SK-N-SH (cell line): ENCODE measurements at regions not wholly inside any gene's neighbourhood (a gene's known extent, or its start where the extent isn't known, plus 50 kb on each side); places are given as distances from the start of the nearest gene placed in this dataset.

ENCODE experiments used
- CTCF ChIA-PET: fragments of 300-600, 350-600 bp; formaldehyde crosslinking; extraction: SDS; loops from one replicate; lab custom pipeline; 2021; lab: Yijun Ruan, JAX
- POLR2A ChIA-PET: fragments of 350-600 bp; sonication (Branson Sonifier 250); formaldehyde crosslinking; extraction: SDS; loops from one replicate; lab custom pipeline; 2020; ENCODE audit warnings: antibody characterized with exemption, inconsistent platforms; lab: Yijun Ruan, JAX
- DNase-seq: peaks from one replicate; pipeline ENCODE4 v3.0.0; 2012
- H2AFZ ChIP-seq: fragments of 200-600 bp; sonication (generic); 2 replicates; pipeline ENCODE4 v1.8.1; 2016; ENCODE audit warnings: antibody characterized with exemption, mild to moderate bottlenecking, low read depth
- H3F3A ChIP-seq: fragments of 200-600 bp; sonication (generic); replicated peaks from 2 replicates; pipeline ENCODE3; 2016; ENCODE audit warnings: antibody characterized with exemption, mild to moderate bottlenecking; ENCODE audit not compliant: insufficient read depth
- H3K27ac ChIP-seq, 2 experiments: fragments of 200-500 bp in 1 of 2; fragments of 200-600 bp in 1 of 2; sonication (Bioruptor generic) in 1 of 2; sonication (generic), shearing (Covaris generic) in 1 of 2; 2 replicates each; pipeline versions ENCODE4 v1.5.1 to v1.6.1; 2014 to 2016; ENCODE audit warnings: low read depth in 2 of 2, inconsistent platforms in 1 of 2, low read length in 1 of 2, mild to moderate bottlenecking in 1 of 2, mixed read lengths in 1 of 2
- H3K27me3 ChIP-seq: fragments of 200-600 bp; sonication (generic), shearing (Covaris generic); 2 replicates; pipeline ENCODE4 v1.6.1; 2016; ENCODE audit warnings: mixed run types; ENCODE audit not compliant: insufficient read depth
- H3K36me3 ChIP-seq, 2 experiments: fragments of 200-500 bp in 1 of 2; fragments of 200-600 bp in 1 of 2; sonication (Bioruptor generic) in 1 of 2; sonication (generic) in 1 of 2; replicated peaks in 1 of 2; 2 replicates each; pipeline versions ENCODE3 to v1.5.1; 2014 to 2016; ENCODE audit warnings: low read length in 1 of 2, mild to moderate bottlenecking in 1 of 2; ENCODE audit not compliant: insufficient read depth in 2 of 2, control insufficient read depth in 1 of 2
- H3K4me1 ChIP-seq, 2 experiments: fragments of 200-500 bp in 1 of 2; fragments of 200-600 bp in 1 of 2; sonication (Bioruptor generic) in 1 of 2; sonication (generic), shearing (Covaris generic) in 1 of 2; 2 replicates each; pipeline versions ENCODE4 v1.5.1 to v1.6.1; 2014 to 2016; ENCODE audit warnings: low read depth in 1 of 2, low read length in 1 of 2, mixed run types in 1 of 2; ENCODE audit not compliant: insufficient read depth in 2 of 2, control insufficient read depth in 1 of 2
- H3K4me2 ChIP-seq: fragments of 200-600 bp; sonication (generic), shearing (Covaris generic); 2 replicates; pipeline ENCODE4 v1.6.1; 2017; ENCODE audit warnings: mixed run types
- H3K4me3 ChIP-seq, 2 experiments: fragments of 200-500 bp in 1 of 2; fragments of 200-600 bp in 1 of 2; sonication (Bioruptor generic) in 1 of 2; sonication (generic), shearing (Covaris generic) in 1 of 2; 2 replicates each; pipeline versions ENCODE4 v1.5.1 to v1.8.1; 2014 to 2016; ENCODE audit warnings: low read depth in 2 of 2, inconsistent platforms in 1 of 2, low read length in 1 of 2, mild to moderate bottlenecking in 1 of 2, mixed read lengths in 1 of 2, moderate library complexity in 1 of 2
- H3K79me2 ChIP-seq: fragments of 200-600 bp; sonication (generic); 2 replicates; pipeline ENCODE4 v1.8.1; 2017; ENCODE audit warnings: mild to moderate bottlenecking; ENCODE audit not compliant: insufficient read depth
- H3K9ac ChIP-seq: fragments of 200-600 bp; sonication (generic); 2 replicates; pipeline ENCODE4 v1.6.1; 2017; ENCODE audit warnings: mixed run types
- H3K9me2 ChIP-seq: fragments of 200-600 bp; sonication (generic); 2 replicates; pipeline ENCODE4 v1.6.1; 2017; ENCODE audit warnings: mixed run types
- H3K9me3 ChIP-seq: fragments of 200-600 bp; sonication (generic); 2 replicates; pipeline ENCODE4 v1.6.1; 2017; ENCODE audit warnings: mixed run types, mild to moderate bottlenecking, moderate library complexity
- H4K20me1 ChIP-seq: fragments of 200-600 bp; sonication (generic); 2 replicates; pipeline ENCODE4 v1.6.1; 2017; ENCODE audit warnings: mild to moderate bottlenecking, mixed run types; ENCODE audit not compliant: insufficient read depth
- ELF1 ChIP-seq: IDR thresholded peaks from 2 replicates; pipeline ENCODE4 v1.4.0; 2012
- EZH2phosphoT487 ChIP-seq: fragments of 200-600 bp; sonication (generic); IDR thresholded peaks from 2 replicates; pipeline ENCODE4 v1.6.1; 2017; ENCODE audit warnings: low read depth, mixed run types, mild to moderate bottlenecking, antibody characterized with exemption, moderate library complexity, borderline replicate concordance
- FOXM1 ChIP-seq: IDR thresholded peaks from 2 replicates; pipeline ENCODE4 v1.4.0; 2012; ENCODE audit warnings: low read depth, mild to moderate bottlenecking
- IRF3 ChIP-seq: fragments of 150-350 bp; IDR thresholded peaks from 2 replicates; pipeline ENCODE4 v1.6.1; 2016; ENCODE audit warnings: mild to moderate bottlenecking, low read depth, low read length
- MAX ChIP-seq: IDR thresholded peaks from 2 replicates; pipeline ENCODE4 v1.4.0; 2012; ENCODE audit warnings: low read depth
- RCOR1 ChIP-seq: fragments of 150-350 bp; IDR thresholded peaks from 2 replicates; pipeline ENCODE4 v1.6.1; 2017; ENCODE audit warnings: antibody characterized with exemption, low read length
- RXRA ChIP-seq: IDR thresholded peaks from 2 replicates; pipeline ENCODE4 v1.4.0; 2012; ENCODE audit warnings: low read depth, mild to moderate bottlenecking, borderline replicate concordance
- YY1 ChIP-seq: IDR thresholded peaks from 2 replicates; pipeline ENCODE4 v1.4.0; 2012; ENCODE audit warnings: low read depth, mild to moderate bottlenecking
- WGBS: methylation state at CpG from one replicate; pipeline ENCODE4 v1.1.6; 2017; ENCODE audit warnings: low lambda C conversion rate; 5-methylcytosine and 5-hydroxymethylcytosine counted together
- TF ChIP-seq, protein P1 (sequence below): IDR thresholded peaks from 2 replicates; pipeline ENCODE4 v1.4.0; 2012; ENCODE audit warnings: low read depth, borderline replicate concordance

GRCh38 chr9:107878462-107878861, 388.9 kb upstream of the KLF4 start:
- Histone ChIP-seq H2AFZ (no peak overlapping the region), H4K20me1 (no peaks in the 10 kb centered on the region), H3K4me1 (no peaks in the 10 kb centered on the region)
- WGBS = 43% methylated on average over 2 of the region's 2 CpGs
- no peak for TF ChIP-seq YY1
- TF ChIP-seq EZH2phosphoT487 = no peak
- TF ChIP-seq, protein P1, sequence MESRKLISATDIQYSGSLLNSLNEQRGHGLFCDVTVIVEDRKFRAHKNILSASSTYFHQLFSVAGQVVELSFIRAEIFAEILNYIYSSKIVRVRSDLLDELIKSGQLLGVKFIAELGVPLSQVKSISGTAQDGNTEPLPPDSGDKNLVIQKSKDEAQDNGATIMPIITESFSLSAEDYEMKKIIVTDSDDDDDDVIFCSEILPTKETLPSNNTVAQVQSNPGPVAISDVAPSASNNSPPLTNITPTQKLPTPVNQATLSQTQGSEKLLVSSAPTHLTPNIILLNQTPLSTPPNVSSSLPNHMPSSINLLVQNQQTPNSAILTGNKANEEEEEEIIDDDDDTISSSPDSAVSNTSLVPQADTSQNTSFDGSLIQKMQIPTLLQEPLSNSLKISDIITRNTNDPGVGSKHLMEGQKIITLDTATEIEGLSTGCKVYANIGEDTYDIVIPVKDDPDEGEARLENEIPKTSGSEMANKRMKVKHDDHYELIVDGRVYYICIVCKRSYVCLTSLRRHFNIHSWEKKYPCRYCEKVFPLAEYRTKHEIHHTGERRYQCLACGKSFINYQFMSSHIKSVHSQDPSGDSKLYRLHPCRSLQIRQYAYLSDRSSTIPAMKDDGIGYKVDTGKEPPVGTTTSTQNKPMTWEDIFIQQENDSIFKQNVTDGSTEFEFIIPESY = no peak
- TF ChIP-seq FOXM1 = no peak
- no peak for TF ChIP-seq IRF3
- no peak for TF ChIP-seq RXRA
- no peak for TF ChIP-seq ELF1
- TF ChIP-seq RCOR1 = no peak
- TF ChIP-seq, all 33 proteins: peak for 0
- Histone ChIP-seq H3F3A (no peaks in the 10 kb centered on the region), H3K9me2 (no peaks in the 10 kb centered on the region), H3K4me2 (no peak overlapping the region), H3K79me2 (no peaks in the 10 kb centered on the region), H3K27ac (no peak overlapping the region), H3K4me3 (no peak overlapping the region), H3K27me3 (no peaks in the 10 kb centered on the region; the same call in none of the 2 replicates), H3K36me3 (no peaks in the 10 kb centered on the region), H3K9ac (no peak overlapping the region), H3K9me3 (no peaks in the 10 kb centered on the region)
- no peak for DNase-seq
- CTCF ChIA-PET = no interaction called here
- POLR2A ChIA-PET = no interaction called here

GRCh38 chr9:107875571-107875980, 386.0 kb upstream of the KLF4 start:
- H3K79me2 ChIP-seq = no peaks in the 10 kb centered on the region
- no peaks in the 10 kb centered on the region; the same call in none of the 2 replicates for H3K27me3 ChIP-seq
- no peak overlapping the region for H3K4me3 ChIP-seq
- H2AFZ ChIP-seq = no peak overlapping the region
- H3K4me2 ChIP-seq = no peak overlapping the region
- H3K9ac ChIP-seq = no peak overlapping the region
- no peaks in the 10 kb centered on the region for H3K36me3 ChIP-seq
- ChIA-PET CTCF (no interaction called here), POLR2A (no interaction called here)
- no peaks in the 10 kb centered on the region for H4K20me1 ChIP-seq
- no peak for TF ChIP-seq MAX
- no peaks in the 10 kb centered on the region for H3F3A ChIP-seq
- H3K9me2 ChIP-seq = no peaks in the 10 kb centered on the region
- no peaks in the 10 kb centered on the region for H3K9me3 ChIP-seq
- no peak for DNase-seq
- WGBS = 54% methylated on average over 9 of the region's 9 CpGs
- H3K27ac ChIP-seq = no peak overlapping the region
- no peaks in the 10 kb centered on the region for H3K4me1 ChIP-seq
